ENCODE measurements at regions not wholly inside any gene's neighbourhood (a gene's known extent, or its start where the extent isn't known, plus 50 kb on each side); places are given as distances from the start of the nearest gene placed in this dataset.

DNA sequence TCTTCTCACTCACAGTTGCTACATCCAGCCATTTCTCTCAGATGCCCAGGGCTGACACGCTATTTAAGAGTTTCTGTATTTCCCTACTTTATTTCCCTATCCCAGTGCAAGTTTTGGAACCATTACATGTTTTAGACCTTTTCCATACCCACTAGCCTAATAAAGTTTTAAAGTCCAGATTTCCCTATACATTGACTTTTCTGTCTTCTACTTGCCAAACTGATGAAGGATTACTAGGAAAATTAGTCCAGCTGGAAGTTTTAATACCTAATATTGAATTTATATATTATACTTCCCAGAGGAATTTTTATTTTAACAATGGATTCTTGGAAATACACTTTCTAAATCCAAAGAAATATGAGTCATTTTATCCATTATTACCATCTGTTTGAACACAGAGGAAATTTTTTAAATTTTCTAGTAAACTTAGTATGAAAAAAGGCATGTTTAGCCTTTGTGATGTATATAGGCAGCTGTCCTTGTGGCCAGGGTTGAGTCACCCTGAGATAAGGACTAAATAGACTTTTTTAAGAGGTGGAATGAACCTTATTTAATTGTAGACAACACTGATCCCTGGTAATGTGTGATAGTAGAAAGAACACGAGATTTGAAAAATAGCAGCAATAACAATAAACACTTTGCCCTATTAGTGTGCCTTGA, 205.0 kb downstream of the TFEC start:
- TF ChIP-seq, protein P1, sequence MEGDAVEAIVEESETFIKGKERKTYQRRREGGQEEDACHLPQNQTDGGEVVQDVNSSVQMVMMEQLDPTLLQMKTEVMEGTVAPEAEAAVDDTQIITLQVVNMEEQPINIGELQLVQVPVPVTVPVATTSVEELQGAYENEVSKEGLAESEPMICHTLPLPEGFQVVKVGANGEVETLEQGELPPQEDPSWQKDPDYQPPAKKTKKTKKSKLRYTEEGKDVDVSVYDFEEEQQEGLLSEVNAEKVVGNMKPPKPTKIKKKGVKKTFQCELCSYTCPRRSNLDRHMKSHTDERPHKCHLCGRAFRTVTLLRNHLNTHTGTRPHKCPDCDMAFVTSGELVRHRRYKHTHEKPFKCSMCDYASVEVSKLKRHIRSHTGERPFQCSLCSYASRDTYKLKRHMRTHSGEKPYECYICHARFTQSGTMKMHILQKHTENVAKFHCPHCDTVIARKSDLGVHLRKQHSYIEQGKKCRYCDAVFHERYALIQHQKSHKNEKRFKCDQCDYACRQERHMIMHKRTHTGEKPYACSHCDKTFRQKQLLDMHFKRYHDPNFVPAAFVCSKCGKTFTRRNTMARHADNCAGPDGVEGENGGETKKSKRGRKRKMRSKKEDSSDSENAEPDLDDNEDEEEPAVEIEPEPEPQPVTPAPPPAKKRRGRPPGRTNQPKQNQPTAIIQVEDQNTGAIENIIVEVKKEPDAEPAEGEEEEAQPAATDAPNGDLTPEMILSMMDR (IDR thresholded peaks at IDR 0.05), result no peak
- TF ChIP-seq POLR2A (IDR thresholded peaks at IDR 0.05), result no peak
